ENCODE measurements at regions not wholly inside any gene's neighbourhood (a gene's known extent, or its start where the extent isn't known, plus 50 kb on each side); places are given as distances from the start of the nearest gene placed in this dataset.
"Not testable (repeated sequence)": the region's sequence is repeated elsewhere in the genome, so short reads cannot be mapped to it uniquely, and the experiment has no call there.

- not testable (repeated sequence) for DNase-seq
Measured at GRCh38 chrX:122224137-122224536, 959.9 kb upstream of the GRIA3 start.

GRCh38 chrX:122238801-122239200, 945.3 kb upstream of the GRIA3 start:
- no peak for DNase-seq

- no peak for DNase-seq
Measured at GRCh38 chrX:122241959-122242358, 942.1 kb upstream of the GRIA3 start.

GRCh38 chrX:122244080-122244479, 940.0 kb upstream of the GRIA3 start:
- DNase-seq: no peak

- no peak for DNase-seq
Measured at GRCh38 chrX:122245175-122245574, 938.9 kb upstream of the GRIA3 start.

DNA sequence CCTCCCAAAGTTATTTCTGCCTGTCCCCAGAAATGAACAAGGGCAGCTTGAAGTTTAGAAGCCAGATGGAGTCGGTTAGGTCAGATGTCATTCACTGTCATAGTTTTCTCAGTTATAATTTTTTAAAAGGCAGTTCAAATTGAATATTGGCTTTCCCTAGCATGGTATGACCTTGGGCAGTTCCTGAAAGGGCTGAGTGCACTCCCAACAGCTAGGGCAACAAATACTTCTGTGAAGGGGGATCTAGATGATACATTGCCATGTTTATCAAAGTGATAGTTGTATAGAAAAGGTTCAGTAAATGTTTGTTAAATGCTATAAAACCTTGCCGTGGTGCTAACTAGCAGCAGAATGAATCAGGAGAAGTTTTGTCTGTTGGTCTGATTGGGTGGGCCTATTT, 938.1 kb upstream of the GRIA3 start:
- DNase-seq: no peak

DNA sequence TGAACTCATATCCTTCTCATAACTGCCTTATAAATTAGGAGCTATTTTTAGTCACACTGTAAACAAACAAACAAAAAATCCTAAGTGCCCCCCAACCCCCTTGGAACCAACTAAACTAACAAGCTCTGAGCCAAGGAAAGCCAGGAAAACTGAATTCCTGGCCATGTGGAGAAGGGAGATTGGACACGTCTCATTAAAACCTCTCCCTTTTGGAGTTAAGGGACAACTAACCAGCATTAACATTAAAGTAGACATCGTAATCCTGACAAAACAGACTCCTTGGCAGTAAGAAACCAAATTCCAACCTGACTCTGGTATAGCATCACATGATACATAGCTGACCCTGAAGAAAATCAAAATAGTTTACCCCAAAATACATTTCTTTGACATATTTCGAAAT, 937.1 kb upstream of the GRIA3 start:
- DNase-seq: no peak

GRCh38 chrX:122248681-122249080, 935.4 kb upstream of the GRIA3 start:
- no peak for DNase-seq

GRCh38 chrX:122252454-122252853, 931.6 kb upstream of the GRIA3 start:
- no peak for DNase-seq

DNA sequence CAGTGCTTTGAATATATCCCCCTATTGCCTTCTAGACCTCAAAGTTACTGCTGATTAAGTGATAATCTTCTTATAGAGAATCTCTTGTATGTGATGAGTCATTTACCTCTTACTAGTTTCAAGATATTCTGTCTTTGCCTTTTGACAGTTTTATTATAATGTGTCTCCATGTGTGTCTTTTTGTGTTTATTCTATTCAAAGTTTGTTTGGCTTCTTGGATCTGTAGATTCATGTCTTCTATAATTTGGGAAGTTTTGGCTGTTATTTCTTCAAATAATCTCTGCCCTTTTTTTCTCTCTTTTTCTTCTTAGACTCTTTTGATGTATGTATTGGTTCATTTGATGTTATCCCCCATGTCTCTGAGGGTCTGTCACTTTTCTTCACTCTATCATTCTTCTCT, 915.7 kb upstream of the GRIA3 start:
- no peak for DNase-seq

- DNase-seq: no peak
Measured at GRCh38 chrX:122269243-122269781, 914.8 kb upstream of the GRIA3 start.

- DNase-seq: no peak
Measured at GRCh38 chrX:122270809-122271494, 913.1 kb upstream of the GRIA3 start.

- DNase-seq: no peak
Measured at GRCh38 chrX:122272011-122272410, 912.1 kb upstream of the GRIA3 start.

- no peak for DNase-seq
Measured at GRCh38 chrX:122279746-122280145, 904.3 kb upstream of the GRIA3 start.

- DNase-seq: not testable (repeated sequence)
Measured at GRCh38 chrX:122299822-122300221, 884.3 kb upstream of the GRIA3 start.

- DNase-seq: no peak
Measured at GRCh38 chrX:122301491-122301890, 882.6 kb upstream of the GRIA3 start.

DNA sequence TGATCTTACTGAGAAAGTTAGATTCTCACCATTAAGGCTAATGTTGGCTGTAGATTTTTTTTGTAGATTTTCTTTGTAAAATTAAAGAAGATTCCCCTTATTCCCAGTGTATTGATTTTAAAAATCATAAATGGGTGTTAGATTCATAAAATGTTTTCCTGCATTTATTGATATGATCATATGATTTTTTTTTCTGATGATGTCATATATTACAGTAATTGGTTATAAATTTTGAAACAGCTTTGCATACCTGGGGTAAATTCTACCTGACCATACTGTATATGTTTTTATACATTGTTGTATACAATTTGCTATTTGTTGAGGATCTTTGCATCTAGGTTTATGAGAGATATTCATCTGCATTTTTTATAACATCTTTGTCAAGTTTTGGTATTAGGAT, 880.3 kb upstream of the GRIA3 start:
- no peak for DNase-seq

DNA sequence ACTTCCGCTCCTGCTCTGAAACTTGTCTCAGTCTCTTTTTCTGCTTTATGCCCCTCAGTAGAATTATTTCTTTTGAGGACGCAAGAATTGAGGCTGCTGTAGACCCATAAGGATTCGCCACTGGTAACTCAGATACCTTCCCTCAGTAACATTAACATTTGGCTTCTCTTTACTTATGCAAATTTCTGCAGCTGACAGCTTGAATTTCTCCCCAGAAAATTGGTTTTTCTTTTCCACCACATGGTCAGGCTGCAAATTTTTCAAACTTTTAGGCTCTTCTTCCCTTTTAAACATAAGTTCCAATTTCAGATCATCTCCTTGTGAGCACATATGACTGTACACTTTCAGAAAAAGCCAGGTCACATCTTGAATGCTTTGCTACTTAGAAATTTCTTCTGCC, 839.3 kb upstream of the GRIA3 start:
- DNase-seq: no peak

DNA sequence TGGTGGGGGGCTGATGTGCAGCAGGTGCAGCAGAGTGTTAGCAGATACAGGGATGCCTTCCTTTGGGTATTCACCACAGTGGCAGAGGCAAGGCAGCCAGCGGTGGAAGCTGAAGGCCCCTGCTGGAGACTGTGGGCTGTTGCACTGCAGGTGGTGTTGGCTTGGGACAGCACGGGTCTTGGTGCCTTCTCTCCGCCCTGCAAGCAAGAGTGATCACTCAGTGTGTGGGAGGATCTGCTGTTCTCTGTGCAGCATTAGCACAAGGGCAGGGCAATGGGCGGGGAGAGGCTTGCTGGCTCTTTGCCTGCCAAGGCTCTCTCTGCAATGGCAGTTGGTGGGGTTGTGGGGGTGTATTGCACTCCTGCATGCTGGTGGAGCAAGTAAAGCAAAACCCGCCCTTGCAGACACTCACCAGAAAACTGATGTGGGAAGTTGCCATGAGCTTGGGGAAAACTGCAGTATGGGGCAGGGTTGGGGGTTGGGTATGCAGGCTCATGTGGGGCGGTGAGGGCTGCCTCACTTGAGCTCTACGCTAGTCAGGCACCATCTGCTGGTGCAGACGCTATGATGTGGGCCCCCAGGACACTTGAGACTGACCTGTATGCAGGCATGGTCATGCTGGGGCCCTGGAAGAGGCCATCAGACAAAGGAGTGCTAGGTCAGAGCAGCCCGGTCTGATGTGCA, 820.8 kb upstream of the GRIA3 start:
- no peak for DNase-seq

DNA sequence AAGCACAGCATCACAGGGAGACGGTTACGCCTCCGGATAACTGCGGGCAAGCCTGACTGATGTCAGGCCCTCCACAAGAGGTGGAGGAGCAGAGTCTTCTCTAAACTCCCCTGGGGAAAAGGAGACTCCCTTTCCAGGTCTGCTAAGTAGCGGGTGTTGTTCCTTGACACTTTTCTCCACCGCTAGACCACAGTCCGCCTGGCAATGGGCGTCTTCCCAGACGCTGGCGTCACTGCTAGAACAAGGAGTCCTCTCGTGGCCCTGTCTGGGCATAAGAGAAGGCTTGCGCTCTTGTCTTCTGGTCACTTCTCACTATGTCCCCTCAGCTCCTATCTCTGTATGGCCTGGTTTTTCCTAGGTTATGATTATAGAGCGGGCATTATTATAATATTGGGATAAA, 808.5 kb upstream of the GRIA3 start:
- DNase-seq: not testable (repeated sequence)

DNA sequence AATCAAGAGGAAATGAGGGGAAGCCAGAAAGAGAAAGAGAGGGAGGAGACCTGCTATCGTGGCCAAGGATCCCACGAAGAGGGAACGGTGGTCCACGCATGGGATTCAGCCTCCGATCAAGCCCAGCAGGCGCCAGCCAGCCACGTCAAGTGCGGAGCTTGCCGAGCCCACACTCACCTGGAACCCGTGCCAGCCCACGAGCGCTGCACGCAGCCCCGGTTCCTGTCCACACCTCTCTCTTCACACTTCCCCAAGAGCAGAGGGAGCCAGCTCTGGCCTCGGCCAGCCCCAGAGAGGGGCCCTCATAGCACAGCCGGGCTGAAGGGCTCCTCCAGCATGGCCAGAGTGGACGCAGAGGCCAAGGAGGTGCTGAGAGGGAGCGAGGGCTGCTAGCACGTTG, 795.1 kb upstream of the GRIA3 start:
- DNase-seq: no peak

DNA sequence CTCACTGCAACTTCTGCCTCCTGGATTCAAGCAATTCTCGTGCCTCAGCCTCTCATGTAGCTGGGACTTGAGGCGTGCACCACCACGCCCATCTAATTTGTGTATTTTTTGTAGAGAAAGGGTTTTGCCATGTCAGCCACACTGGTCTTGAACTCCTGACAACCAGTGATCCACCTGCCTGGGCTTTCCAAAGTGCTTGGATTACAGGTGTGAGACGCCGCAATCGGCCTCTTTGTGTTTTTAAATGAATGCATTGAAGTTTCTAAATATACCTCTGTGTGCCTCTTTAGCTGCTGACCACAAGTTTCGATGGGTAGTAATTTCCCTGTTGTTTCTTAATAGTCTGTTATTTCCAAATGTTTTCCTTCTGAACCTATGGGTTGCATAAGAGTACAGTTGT, 765.3 kb upstream of the GRIA3 start:
- no peak for DNase-seq

DNA sequence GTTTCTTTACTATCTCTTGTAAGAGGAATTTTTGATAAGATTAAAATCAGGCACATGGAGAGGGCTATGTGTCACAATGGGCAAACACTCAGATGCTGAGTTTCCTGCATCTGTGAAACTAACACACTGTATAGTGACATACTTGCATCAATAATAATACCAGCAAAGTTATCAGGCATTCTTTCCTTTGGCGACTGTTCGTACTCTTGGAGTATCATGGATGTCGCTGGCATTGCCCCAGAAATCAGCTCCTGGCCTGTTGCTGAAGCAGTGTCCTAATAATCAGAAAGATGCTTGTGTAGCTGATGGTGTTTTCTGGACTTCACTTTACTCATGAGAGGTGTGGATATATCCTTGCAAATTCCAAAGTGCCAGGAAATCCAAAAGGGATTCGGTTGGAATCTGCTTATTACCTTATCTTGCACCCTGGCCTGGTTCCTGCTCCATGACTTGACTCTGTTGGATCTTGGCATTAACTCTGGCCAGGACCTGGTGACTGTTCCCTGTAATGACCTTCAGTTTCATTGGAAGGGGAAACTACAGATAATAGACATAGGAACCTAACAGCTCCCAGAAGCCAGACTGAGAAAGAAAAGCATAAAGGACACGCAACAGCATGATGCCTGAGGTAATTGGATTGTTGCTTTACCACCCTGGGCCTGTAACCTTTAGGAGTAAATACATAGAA, 762.5 kb upstream of the GRIA3 start:
- no peak for DNase-seq

- DNase-seq: no peak
Measured at GRCh38 chrX:122422547-122422946, 761.5 kb upstream of the GRIA3 start.
